ENCODE measurements at regions not wholly inside any gene's neighbourhood (a gene's known extent, or its start where the extent isn't known, plus 50 kb on each side); places are given as distances from the start of the nearest gene placed in this dataset.

GRCh38 chr15:69883306-69883705, 214.4 kb downstream of the TLE3 start:
- Mint-ChIP-seq H3K27ac (peak overlapping the region in 1 of 2 donors; percentile 13), H3K9me3 (peaks cover 0 to 6% of the 10 kb centered on the region in 2 donors), H3K4me3 (no peak overlapping the region), H3K27me3 (peaks cover 25% of the 10 kb centered on the region), H3K4me1 (peaks cover 7% of the 10 kb centered on the region)
- ATAC-seq, result no peak
- no peak for DNase-seq

GRCh38 chr15:69885173-69885955, 212.4 kb downstream of the TLE3 start:
- ATAC-seq, result no peak
- Mint-ChIP-seq H3K27ac (no peak overlapping the region), H3K4me3 (no peak overlapping the region)

GRCh38 chr15:69887009-69887408, 210.7 kb downstream of the TLE3 start:
- H3K27ac Mint-ChIP-seq, result no peak overlapping the region
- no peak for ATAC-seq

More at GRCh38 chr15:69885173-69885955, 212.4 kb downstream of the TLE3 start:
- peaks cover 0 to 6% of the 10 kb centered on the region in 2 donors for H3K9me3 Mint-ChIP-seq
- H3K4me1 Mint-ChIP-seq, result peaks cover 7% of the 10 kb centered on the region
- H3K27me3 Mint-ChIP-seq, result peaks cover 25% of the 10 kb centered on the region
- no peak for DNase-seq

GRCh38 chr15:69887553-69887952, 210.2 kb downstream of the TLE3 start:
- Mint-ChIP-seq H3K4me1 (peaks cover 7% of the 10 kb centered on the region), H3K4me3 (no peak overlapping the region), H3K27ac (no peak overlapping the region), H3K9me3 (peaks cover 0 to 6% of the 10 kb centered on the region in 2 donors), H3K27me3 (peaks cover 25% of the 10 kb centered on the region)
- ATAC-seq, result no peak
- DNase-seq, result no peak

More at GRCh38 chr15:69887009-69887408, 210.7 kb downstream of the TLE3 start:
- H3K27me3 Mint-ChIP-seq, result peaks cover 25% of the 10 kb centered on the region
- peaks cover 0 to 6% of the 10 kb centered on the region in 2 donors for H3K9me3 Mint-ChIP-seq
- H3K4me1 Mint-ChIP-seq, result peaks cover 7% of the 10 kb centered on the region
- H3K4me3 Mint-ChIP-seq, result no peak overlapping the region
- DNase-seq, result no peak

- ATAC-seq (no peak), DNase-seq (no peak)
- H3K9me3 Mint-ChIP-seq, result peaks cover 0 to 3% of the 10 kb centered on the region in 2 donors
- H3K4me1 Mint-ChIP-seq, result peaks cover 7% of the 10 kb centered on the region
- H3K4me3 Mint-ChIP-seq, result no peak overlapping the region
- H3K27ac Mint-ChIP-seq, result no peak overlapping the region
- H3K27me3 Mint-ChIP-seq, result peaks cover 25% of the 10 kb centered on the region
These were observed 209.3 kb downstream of the TLE3 start for GRCh38 chr15:69888406-69888805.

GRCh38 chr15:69891070-69891536, 206.6 kb downstream of the TLE3 start:
- no peak for DNase-seq
- Mint-ChIP-seq H3K4me1 (no peaks in the 10 kb centered on the region), H3K27me3 (peaks cover 28% of the 10 kb centered on the region), H3K9me3 (peaks cover 0 to 10% of the 10 kb centered on the region in 2 donors), H3K4me3 (no peak overlapping the region), H3K27ac (no peak overlapping the region)
- no peak for ATAC-seq

- ATAC-seq (no peak), DNase-seq (no peak)
- Mint-ChIP-seq H3K9me3 (peaks cover 0 to 11% of the 10 kb centered on the region in 2 donors), H3K4me1 (no peaks in the 10 kb centered on the region), H3K27me3 (peaks cover 28% of the 10 kb centered on the region), H3K27ac (no peak overlapping the region), H3K4me3 (no peak overlapping the region)
These were observed 206.1 kb downstream of the TLE3 start for GRCh38 chr15:69891606-69892005.

GRCh38 chr15:69892351-69892750, 205.4 kb downstream of the TLE3 start:
- H3K27ac Mint-ChIP-seq, result no peak overlapping the region
- ATAC-seq (no peak), DNase-seq (no peak)
- peaks cover 0 to 11% of the 10 kb centered on the region in 2 donors for H3K9me3 Mint-ChIP-seq
- no peak overlapping the region for H3K4me3 Mint-ChIP-seq
- H3K4me1 Mint-ChIP-seq, result no peaks in the 10 kb centered on the region
- peaks cover 21% of the 10 kb centered on the region for H3K27me3 Mint-ChIP-seq

GRCh38 chr15:69893086-69893485, 204.6 kb downstream of the TLE3 start:
- ATAC-seq (no peak), DNase-seq (no peak)
- Mint-ChIP-seq H3K27ac (no peak overlapping the region), H3K4me1 (no peaks in the 10 kb centered on the region), H3K4me3 (no peak overlapping the region), H3K9me3 (peaks cover 0 to 11% of the 10 kb centered on the region in 2 donors), H3K27me3 (peaks cover 14% of the 10 kb centered on the region)

- no peak overlapping the region for H3K4me3 Mint-ChIP-seq
- peaks cover 0 to 11% of the 10 kb centered on the region in 2 donors for H3K9me3 Mint-ChIP-seq
- DNase-seq, result no peak
- H3K4me1 Mint-ChIP-seq, result no peaks in the 10 kb centered on the region
- H3K27me3 Mint-ChIP-seq, result peaks cover 14% of the 10 kb centered on the region
- no peak for ATAC-seq
- H3K27ac Mint-ChIP-seq, result peak overlapping the region in 1 of 2 donors; percentile 35
These were observed 203.9 kb downstream of the TLE3 start for GRCh38 chr15:69893863-69894262.

- Mint-ChIP-seq H3K4me3 (no peak overlapping the region), H3K9me3 (peaks cover 0 to 11% of the 10 kb centered on the region in 2 donors), H3K27me3 (peaks cover 14% of the 10 kb centered on the region), H3K4me1 (no peaks in the 10 kb centered on the region), H3K27ac (no peak overlapping the region)
- ATAC-seq (no peak), DNase-seq (no peak)
These were observed 202.5 kb downstream of the TLE3 start for GRCh38 chr15:69895202-69895601.

- no peak overlapping the region for H3K4me3 Mint-ChIP-seq
- no peaks in the 10 kb centered on the region for H3K4me1 Mint-ChIP-seq
- peaks cover 15% of the 10 kb centered on the region for H3K27me3 Mint-ChIP-seq
These were observed 201.1 kb downstream of the TLE3 start for GRCh38 chr15:69896606-69897005.

GRCh38 chr15:69897061-69897460, 200.7 kb downstream of the TLE3 start:
- DNase-seq, result no peak
- Mint-ChIP-seq H3K9me3 (peaks cover 0 to 11% of the 10 kb centered on the region in 2 donors), H3K27me3 (peaks cover 19% of the 10 kb centered on the region), H3K4me3 (no peak overlapping the region), H3K4me1 (no peaks in the 10 kb centered on the region), H3K27ac (no peak overlapping the region)
- ATAC-seq, result no peak

More at GRCh38 chr15:69896606-69897005, 201.1 kb downstream of the TLE3 start:
- no peak for DNase-seq
- no peak overlapping the region for H3K27ac Mint-ChIP-seq
- ATAC-seq, result no peak
- peaks cover 0 to 11% of the 10 kb centered on the region in 2 donors for H3K9me3 Mint-ChIP-seq

GRCh38 chr15:69897471-69898237, 200.1 kb downstream of the TLE3 start:
- no peak overlapping the region for H3K27ac Mint-ChIP-seq
- DNase-seq, result no peak
- no peak overlapping the region for H3K4me3 Mint-ChIP-seq
- no peaks in the 10 kb centered on the region for H3K4me1 Mint-ChIP-seq
- peaks cover 0 to 11% of the 10 kb centered on the region in 2 donors for H3K9me3 Mint-ChIP-seq
- ATAC-seq, result no peak
- H3K27me3 Mint-ChIP-seq, result peaks cover 19% of the 10 kb centered on the region

- no peak overlapping the region for H3K27ac Mint-ChIP-seq
- peaks cover 0 to 11% of the 10 kb centered on the region in 2 donors for H3K9me3 Mint-ChIP-seq
- ATAC-seq (no peak), DNase-seq (no peak)
- peaks cover 19% of the 10 kb centered on the region for H3K27me3 Mint-ChIP-seq
- H3K4me3 Mint-ChIP-seq, result no peak overlapping the region
- no peaks in the 10 kb centered on the region for H3K4me1 Mint-ChIP-seq
These were observed 199.5 kb downstream of the TLE3 start for GRCh38 chr15:69898243-69898642.

Data from stimulated activated naive CD8-positive, alpha-beta T cell treated with anti-CD3 and anti-CD28 coated beads, Interleukin-15, amount 100 ng/mL, for 72 hours (primary cell).